ENCODE measurements at regions not wholly inside any gene's neighbourhood (a gene's known extent, or its start where the extent isn't known, plus 50 kb on each side); places are given as distances from the start of the nearest gene placed in this dataset.

- no peaks in the 10 kb centered on the region for H3K4me1 ChIP-seq (ENCODE audit: control insufficient read depth, insufficient read depth, low read length)
- DNase-seq (ENCODE audit: low read depth, low spot score): no peak
- no peaks in the 10 kb centered on the region for H3K9me3 ChIP-seq (ENCODE audit: control insufficient read depth, insufficient read depth, low read depth, low read length)
- H3K27ac ChIP-seq (ENCODE audit: low read length): no peak overlapping the region
- H3K36me3 ChIP-seq (ENCODE audit: control insufficient read depth, insufficient read depth, low read length): no peaks in the 10 kb centered on the region
- POLR2A ChIA-PET: no interaction called here
- intact Hi-C loops (cut with micrococcal nuclease; ENCODE audit: unreplicated experiment): no loop called here
- no TSS peak for BruUV-seq (replicated peaks)
- ATAC-seq: no peak
- in situ Hi-C loops (cut with HindIII; ENCODE audit: low pct_unique_long_range_greater_than_20kb, low sequenced_read_pairs): no loop called here
- no peak overlapping the region for H3K4me3 ChIP-seq (ENCODE audit: low read depth in 2 of 2, low read length in 2 of 2)
- TF ChIP-seq SIN3A (IDR thresholded peaks at IDR 0.05; ENCODE audit: borderline replicate concordance, insufficient read depth, low read depth, low read length) (no peak), TCF7L2 (IDR thresholded peaks at IDR 0.05; ENCODE audit: low read depth, low read length) (no peak), POLR2AphosphoS5 (IDR thresholded peaks at IDR 0.05; ENCODE audit: low read depth, low read length) (no peak), CTCF (IDR thresholded peaks at IDR 0.05) (no peak)
- TF ChIP-seq, protein P1, sequence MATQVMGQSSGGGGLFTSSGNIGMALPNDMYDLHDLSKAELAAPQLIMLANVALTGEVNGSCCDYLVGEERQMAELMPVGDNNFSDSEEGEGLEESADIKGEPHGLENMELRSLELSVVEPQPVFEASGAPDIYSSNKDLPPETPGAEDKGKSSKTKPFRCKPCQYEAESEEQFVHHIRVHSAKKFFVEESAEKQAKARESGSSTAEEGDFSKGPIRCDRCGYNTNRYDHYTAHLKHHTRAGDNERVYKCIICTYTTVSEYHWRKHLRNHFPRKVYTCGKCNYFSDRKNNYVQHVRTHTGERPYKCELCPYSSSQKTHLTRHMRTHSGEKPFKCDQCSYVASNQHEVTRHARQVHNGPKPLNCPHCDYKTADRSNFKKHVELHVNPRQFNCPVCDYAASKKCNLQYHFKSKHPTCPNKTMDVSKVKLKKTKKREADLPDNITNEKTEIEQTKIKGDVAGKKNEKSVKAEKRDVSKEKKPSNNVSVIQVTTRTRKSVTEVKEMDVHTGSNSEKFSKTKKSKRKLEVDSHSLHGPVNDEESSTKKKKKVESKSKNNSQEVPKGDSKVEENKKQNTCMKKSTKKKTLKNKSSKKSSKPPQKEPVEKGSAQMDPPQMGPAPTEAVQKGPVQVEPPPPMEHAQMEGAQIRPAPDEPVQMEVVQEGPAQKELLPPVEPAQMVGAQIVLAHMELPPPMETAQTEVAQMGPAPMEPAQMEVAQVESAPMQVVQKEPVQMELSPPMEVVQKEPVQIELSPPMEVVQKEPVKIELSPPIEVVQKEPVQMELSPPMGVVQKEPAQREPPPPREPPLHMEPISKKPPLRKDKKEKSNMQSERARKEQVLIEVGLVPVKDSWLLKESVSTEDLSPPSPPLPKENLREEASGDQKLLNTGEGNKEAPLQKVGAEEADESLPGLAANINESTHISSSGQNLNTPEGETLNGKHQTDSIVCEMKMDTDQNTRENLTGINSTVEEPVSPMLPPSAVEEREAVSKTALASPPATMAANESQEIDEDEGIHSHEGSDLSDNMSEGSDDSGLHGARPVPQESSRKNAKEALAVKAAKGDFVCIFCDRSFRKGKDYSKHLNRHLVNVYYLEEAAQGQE (IDR thresholded peaks at IDR 0.05; ENCODE audit: insufficient read depth in 1 of 2, low read depth in 2 of 2, low read length in 1 of 2): no peak
- H3K27me3 ChIP-seq (ENCODE audit: control insufficient read depth, insufficient read depth, low read length): no peaks in the 10 kb centered on the region
- CTCF ChIA-PET: no interaction called here
These were observed 482.7 kb upstream of the C9orf72 start for GRCh38 chr9:28056006-28056405.

- no peak for DNase-seq (ENCODE audit: low read depth, low spot score)
- Histone ChIP-seq H3K36me3 (ENCODE audit: control insufficient read depth, insufficient read depth, low read length) (no peaks in the 10 kb centered on the region), H3K4me3 (ENCODE audit: low read depth in 2 of 2, low read length in 2 of 2) (no peak overlapping the region), H3K9me3 (ENCODE audit: control insufficient read depth, insufficient read depth, low read depth, low read length) (no peaks in the 10 kb centered on the region), H3K27ac (ENCODE audit: low read length) (no peak overlapping the region), H3K4me1 (ENCODE audit: control insufficient read depth, insufficient read depth, low read length) (no peaks in the 10 kb centered on the region), H3K27me3 (ENCODE audit: control insufficient read depth, insufficient read depth, low read length) (no peaks in the 10 kb centered on the region)
- TF ChIP-seq SIN3A (IDR thresholded peaks at IDR 0.05; ENCODE audit: borderline replicate concordance, insufficient read depth, low read depth, low read length): no peak
- no peak for ATAC-seq
- BruUV-seq (replicated peaks): no TSS peak
- intact Hi-C loops (cut with micrococcal nuclease; ENCODE audit: unreplicated experiment) (no loop called here), in situ Hi-C loops (cut with HindIII; ENCODE audit: low pct_unique_long_range_greater_than_20kb, low sequenced_read_pairs) (no loop called here)
- ChIA-PET CTCF (no interaction called here), POLR2A (no interaction called here)
These were observed 483.2 kb upstream of the C9orf72 start for GRCh38 chr9:28056466-28056865.

DNA sequence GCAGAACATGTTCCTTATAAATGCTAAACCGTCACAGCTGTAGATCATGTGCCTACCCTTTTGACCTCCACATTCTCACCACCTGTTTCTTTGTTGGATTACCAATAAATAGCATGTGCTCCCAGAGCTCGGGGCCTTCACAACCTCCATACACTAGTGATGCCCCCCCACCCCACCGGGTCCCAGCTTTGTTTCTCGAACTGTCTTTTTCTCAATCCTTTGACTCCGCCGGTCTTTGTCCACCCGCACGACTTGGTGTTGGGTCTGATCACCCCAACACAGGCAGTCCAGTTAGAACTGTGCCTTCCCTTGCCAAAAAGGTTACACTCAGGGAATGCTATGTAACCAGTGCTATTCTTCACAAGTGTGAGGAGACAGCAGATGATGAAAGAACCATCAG lies 485.9 kb upstream of the C9orf72 start:
- intact Hi-C loops (cut with micrococcal nuclease; ENCODE audit: unreplicated experiment): no loop called here
- TF ChIP-seq, protein P1 (IDR thresholded peaks at IDR 0.05; ENCODE audit: insufficient read depth in 1 of 2, low read depth in 2 of 2, low read length in 1 of 2): no peak
- TF ChIP-seq POLR2AphosphoS5 (IDR thresholded peaks at IDR 0.05; ENCODE audit: low read depth, low read length): no peak
- no peak overlapping the region for H3K4me3 ChIP-seq (ENCODE audit: low read depth in 2 of 2, low read length in 2 of 2)
- no peak for DNase-seq (ENCODE audit: low read depth, low spot score)
- ChIA-PET CTCF (no interaction called here), POLR2A (no interaction called here)
- no peaks in the 10 kb centered on the region for H3K4me1 ChIP-seq (ENCODE audit: control insufficient read depth, insufficient read depth, low read length)
- H3K9me3 ChIP-seq (ENCODE audit: control insufficient read depth, insufficient read depth, low read depth, low read length): no peaks in the 10 kb centered on the region
- in situ Hi-C loops (cut with HindIII; ENCODE audit: low pct_unique_long_range_greater_than_20kb, low sequenced_read_pairs): no loop called here
- no peak overlapping the region for H3K27ac ChIP-seq (ENCODE audit: low read length)
- H3K36me3 ChIP-seq (ENCODE audit: control insufficient read depth, insufficient read depth, low read length): no peaks in the 10 kb centered on the region
- no peak for ATAC-seq
- no peaks in the 10 kb centered on the region for H3K27me3 ChIP-seq (ENCODE audit: control insufficient read depth, insufficient read depth, low read length)
- no TSS peak for BruUV-seq (replicated peaks)
